ENCODE measurements at regions not wholly inside any gene's neighbourhood (a gene's known extent, or its start where the extent isn't known, plus 50 kb on each side); places are given as distances from the start of the nearest gene placed in this dataset.

GRCh38 chr1:221439008-221439746 lies 302.7 kb downstream of the DUSP10 start:
- peak; percentile 78 for DNase-seq

- DNase-seq: peak; percentile 73
Measured at GRCh38 chr1:221439747-221440501, 302.0 kb downstream of the DUSP10 start.

DNA sequence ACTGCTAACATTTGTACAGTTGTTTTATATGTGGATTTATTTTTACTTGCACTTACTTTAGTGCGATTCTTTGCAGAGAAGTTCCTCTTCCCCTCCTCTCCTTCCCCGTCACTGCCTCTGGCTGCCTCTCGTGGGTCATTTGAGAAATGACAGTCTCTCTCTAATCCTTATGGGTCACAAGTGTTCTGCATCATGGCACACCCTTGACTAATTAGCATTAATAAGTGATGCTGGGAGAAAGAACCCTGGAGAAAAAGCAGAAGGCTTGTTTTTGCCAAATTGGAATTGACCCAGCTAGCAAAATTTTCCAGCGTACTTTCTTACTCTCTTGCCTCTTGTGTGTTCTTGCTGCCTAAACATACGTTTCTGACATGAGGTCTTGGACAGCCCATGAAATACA lies 301.2 kb downstream of the DUSP10 start:
- no peak for DNase-seq

- DNase-seq: no peak
Measured at GRCh38 chr1:221442056-221442455, 299.8 kb downstream of the DUSP10 start.

- DNase-seq: no peak
Measured at GRCh38 chr1:221444346-221444745, 297.5 kb downstream of the DUSP10 start.

- DNase-seq: no peak
Measured at GRCh38 chr1:221448585-221449175, 293.2 kb downstream of the DUSP10 start.

DNA sequence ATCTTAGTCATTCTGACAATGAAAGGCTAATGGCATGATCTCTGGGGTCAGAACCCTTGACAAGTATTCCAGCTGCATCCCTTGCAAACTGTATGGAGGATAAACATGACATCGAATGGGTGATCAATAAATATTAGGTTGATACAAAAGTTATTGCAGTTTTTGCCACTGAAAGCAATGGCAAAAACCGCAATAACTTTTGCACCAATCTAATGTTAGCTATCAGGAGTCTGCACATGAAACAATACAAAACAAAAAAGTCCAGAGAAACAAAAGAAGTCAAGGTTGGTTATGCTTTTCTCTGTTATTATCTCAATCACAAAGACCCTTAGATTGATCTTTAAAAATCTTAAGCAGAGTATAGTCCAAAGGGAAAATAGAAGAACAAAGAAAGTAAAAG lies 292.7 kb downstream of the DUSP10 start:
- no peak for DNase-seq

DNA sequence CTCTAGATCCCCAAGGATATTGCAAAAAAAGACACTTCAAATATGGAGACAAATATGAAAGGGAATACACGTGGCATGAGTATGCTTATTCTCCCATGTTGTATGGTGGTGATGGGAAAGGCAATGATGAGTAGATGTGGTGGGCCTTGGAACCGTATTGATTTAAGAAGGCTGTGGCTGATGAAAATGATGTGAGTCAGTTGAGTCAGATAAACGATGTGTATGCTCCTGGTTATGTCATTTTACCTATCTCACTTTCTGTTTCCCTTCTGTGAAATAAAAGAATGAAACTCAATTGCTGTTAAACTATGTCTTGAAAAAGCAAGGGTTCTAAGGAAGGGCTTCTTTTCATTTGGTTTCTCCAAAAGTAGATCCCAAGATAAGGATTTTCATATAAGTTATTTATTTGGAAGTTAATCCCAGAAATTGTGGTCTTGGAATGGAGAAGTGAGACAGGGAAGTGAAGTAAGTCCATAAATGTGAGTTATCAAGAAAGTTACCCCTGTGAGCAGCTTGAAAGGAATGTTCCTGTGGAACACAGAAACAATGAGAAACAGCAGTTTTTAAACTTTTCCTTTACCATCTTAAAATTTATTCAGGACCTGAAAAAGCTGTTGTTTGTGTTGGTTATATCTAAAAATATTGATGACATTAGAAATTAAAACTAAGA lies 292.0 kb downstream of the DUSP10 start:
- peak; percentile 9 for DNase-seq

DNA sequence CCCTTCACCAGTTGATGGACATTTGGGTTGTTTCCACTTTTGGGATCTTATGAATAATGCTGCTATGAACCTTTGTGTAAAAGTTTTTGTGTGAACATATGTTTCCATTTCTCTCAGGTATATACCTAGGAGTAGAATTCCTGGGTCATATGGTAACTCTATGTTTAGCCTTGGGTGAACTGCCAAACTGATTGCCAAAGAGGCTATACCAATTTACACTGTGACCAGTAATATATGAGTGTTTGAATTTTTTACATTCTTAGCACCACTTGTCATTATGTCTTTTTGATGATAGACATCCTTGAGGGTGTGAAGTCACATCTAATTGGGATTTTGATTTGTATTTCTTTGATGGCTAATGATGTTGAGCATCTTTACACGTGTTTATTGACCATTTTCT lies 290.1 kb downstream of the DUSP10 start:
- DNase-seq: no peak

DNA sequence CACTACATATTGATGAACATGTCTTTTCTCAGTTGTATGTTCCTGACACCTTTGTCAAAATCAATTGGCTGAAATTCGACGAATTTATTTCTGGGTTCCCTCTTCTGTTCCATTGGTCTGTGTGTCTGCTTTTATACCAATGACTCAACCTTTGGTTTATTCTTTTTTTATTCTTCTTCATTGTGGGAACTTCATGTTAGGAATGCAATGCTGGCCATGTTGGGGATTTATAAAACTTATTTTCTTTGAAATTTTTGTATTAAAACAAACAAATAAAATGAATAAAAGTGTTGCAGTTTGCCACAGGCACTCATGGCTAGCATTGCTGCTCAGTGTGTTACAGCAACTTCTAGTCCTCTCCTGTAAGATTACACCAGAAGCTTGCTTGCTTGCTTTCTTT lies 287.8 kb downstream of the DUSP10 start:
- no peak for DNase-seq

GRCh38 chr1:221456918-221457317 lies 285.0 kb downstream of the DUSP10 start:
- no peak for DNase-seq

- no peak for DNase-seq
Measured at GRCh38 chr1:221457685-221458446, 284.0 kb downstream of the DUSP10 start.

GRCh38 chr1:221458447-221459156 lies 283.3 kb downstream of the DUSP10 start:
- DNase-seq: no peak

DNA sequence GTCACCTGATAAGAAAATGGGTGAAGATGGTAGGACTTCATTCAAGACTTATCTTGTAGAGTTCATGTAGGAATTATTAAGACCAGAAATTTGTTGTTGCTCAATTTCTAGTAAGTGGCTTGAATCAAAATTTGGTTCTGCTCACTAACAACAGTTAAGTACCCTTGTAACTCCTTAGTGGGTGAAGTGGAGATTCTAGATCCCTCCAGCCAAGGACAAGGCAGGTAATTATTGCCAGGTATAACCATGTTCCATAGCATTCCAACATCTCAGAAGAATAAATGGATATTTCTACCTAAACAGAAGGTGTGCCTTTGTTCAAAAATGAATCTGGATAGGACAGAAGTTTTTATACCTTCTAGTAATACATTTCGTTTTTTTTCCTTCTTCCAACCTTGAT lies 282.3 kb downstream of the DUSP10 start:
- DNase-seq: no peak

- no peak for DNase-seq
Measured at GRCh38 chr1:221462345-221462744, 279.5 kb downstream of the DUSP10 start.

DNA sequence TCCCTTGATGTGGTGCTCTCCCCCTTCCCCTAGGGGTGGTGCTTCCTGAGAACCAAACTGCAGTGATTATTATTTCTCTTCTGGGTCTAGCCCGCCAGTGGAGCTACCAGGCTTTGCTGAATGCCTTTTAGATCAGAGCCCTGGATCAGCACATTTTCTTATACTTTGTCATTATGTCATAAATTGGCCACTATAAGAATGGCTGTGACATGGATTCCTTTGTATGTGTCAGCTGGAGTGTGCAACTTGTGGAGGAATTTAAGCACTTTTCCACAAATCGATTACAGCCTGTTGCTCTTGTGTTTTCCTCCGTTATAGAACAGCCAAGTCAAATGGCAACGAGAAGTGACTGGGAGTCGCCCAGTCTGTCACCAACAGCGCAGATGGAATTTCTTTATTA lies 273.3 kb downstream of the DUSP10 start:
- DNase-seq: no peak

DNA sequence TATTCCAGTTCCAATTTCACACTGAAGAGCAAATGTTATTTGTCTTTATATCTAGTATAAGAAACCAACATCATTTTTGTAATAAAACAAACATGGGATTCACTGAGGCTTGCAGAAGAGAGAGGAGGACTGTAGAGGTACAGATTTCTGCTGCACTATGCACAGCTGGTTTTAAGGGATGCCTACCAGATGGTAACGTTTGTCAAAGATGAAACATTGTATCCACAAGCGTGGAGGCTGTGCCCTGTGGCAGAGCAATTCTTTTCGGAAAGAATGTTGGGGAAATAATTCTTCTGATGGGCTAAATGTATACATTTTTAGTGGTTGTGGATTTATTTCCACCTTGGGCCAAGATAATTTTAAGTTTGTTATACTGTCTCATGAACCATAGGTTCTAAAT lies 272.4 kb downstream of the DUSP10 start:
- no peak for DNase-seq

GRCh38 chr1:221470000-221470698 lies 271.7 kb downstream of the DUSP10 start:
- no peak for DNase-seq

DNA sequence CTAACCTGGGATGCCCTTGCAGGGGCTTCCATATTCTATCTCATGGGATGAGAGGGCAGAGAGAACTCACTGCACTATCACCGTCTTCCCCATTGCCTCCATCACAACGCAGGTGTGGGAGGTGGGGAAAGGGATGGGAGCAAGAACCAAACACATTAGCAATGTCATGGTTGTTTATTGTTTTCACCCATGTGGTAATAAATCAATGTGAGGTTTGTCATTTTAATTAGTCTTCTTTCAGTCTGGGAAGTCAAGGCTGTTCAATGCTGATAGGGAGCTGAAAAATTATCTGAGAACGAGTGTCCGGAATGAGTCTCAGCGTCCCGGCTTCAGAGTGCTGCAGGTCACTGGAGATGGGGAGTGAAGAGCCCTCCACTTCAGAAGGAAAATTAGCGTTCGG lies 268.5 kb downstream of the DUSP10 start:
- no peak for DNase-seq

DNA sequence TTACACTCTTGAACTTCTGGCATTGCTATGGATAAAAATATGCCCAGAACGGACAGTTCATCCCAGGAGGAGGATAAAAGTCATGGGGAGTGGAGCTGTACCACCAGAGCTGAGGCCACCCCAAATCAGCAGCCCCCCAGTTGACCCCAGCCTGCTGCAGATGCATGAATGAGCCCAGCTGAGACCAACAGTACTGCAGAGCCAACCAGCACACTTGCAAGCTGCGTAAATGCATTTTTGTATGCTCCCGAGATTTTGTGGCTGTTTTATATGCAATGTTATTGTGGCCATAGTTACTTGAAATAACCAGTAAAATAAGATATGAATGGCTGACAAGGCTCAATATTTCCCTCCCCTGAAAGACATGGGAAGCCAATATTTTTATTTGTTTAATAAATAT lies 264.6 kb downstream of the DUSP10 start:
- no peak for DNase-seq

All from stimulated activated CD4-positive, alpha-beta T cell treated with anti-CD3 and anti-CD28 coated beads, Interleukin-4, amount 100 ng/mL, for 24 hours (primary cell).